K562 (cell line): ENCODE measurements at regions not wholly inside any gene's neighbourhood (a gene's known extent, or its start where the extent isn't known, plus 50 kb on each side); places are given as distances from the start of the nearest gene placed in this dataset.

Source experiments
- CBX3 ChIP-seq, 2 experiments: IDR thresholded peaks; 1 replicate in 1 of 2; 2 replicates in 1 of 2; pipeline ENCODE4 v1.6.1; 2012; ENCODE audit warnings: inconsistent platforms in 2 of 2, low read length in 2 of 2, borderline replicate concordance in 1 of 2, control low read depth in 1 of 2
- CHD2 ChIP-seq: IDR thresholded peaks from 2 replicates; pipeline ENCODE4 v1.6.1; 2011; ENCODE audit warnings: low read depth, low read length
- POLR2G ChIP-seq: fragments of 200-400 bp; formaldehyde crosslinking; IDR thresholded peaks from 2 replicates; pipeline ENCODE4 v1.6.1; 2017; ENCODE audit warnings: low read depth, mild to moderate bottlenecking, antibody characterized with exemption, low read length, moderate library complexity
- ZNF3 ChIP-seq: fragments of 250-450 bp; sonication (Bioruptor Pico); IDR thresholded peaks from 2 replicates; pipeline ENCODE4 v1.5.0; 2021; ENCODE audit warnings: mild to moderate bottlenecking, moderate library complexity
- TF ChIP-seq, protein P1 (sequence below), 2 experiments: fragments of 450-650 bp in 1 of 2; sonication (generic) in 1 of 2; formaldehyde crosslinking in 1 of 2; IDR thresholded peaks; 2 replicates each; pipeline versions ENCODE4 v1.7.1 to v1.9.0; 2016 to 2022; ENCODE audit warnings: inconsistent platforms in 1 of 2, mild to moderate bottlenecking in 1 of 2, missing genetic modification reagents in 1 of 2

DNA sequence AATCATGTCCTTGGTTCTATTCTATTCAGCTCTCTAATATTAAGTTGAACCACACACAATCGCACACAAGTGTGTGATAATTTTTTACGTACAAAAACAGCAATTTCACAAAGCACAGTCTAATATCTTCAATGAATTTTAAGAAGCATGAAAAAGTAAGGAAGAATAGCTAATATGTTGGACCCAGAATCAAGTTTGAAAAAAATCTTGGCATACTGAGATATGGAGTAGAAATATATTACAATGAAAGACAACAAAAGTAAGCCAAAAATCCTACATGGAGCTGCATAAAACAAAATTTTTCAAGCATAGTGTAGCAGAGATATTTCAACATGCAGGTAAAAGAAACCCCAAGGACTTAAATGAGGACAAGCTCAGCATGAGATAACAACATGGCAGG, 219.1 kb upstream of the RND3 start (continued):
- TF ChIP-seq, protein P1, sequence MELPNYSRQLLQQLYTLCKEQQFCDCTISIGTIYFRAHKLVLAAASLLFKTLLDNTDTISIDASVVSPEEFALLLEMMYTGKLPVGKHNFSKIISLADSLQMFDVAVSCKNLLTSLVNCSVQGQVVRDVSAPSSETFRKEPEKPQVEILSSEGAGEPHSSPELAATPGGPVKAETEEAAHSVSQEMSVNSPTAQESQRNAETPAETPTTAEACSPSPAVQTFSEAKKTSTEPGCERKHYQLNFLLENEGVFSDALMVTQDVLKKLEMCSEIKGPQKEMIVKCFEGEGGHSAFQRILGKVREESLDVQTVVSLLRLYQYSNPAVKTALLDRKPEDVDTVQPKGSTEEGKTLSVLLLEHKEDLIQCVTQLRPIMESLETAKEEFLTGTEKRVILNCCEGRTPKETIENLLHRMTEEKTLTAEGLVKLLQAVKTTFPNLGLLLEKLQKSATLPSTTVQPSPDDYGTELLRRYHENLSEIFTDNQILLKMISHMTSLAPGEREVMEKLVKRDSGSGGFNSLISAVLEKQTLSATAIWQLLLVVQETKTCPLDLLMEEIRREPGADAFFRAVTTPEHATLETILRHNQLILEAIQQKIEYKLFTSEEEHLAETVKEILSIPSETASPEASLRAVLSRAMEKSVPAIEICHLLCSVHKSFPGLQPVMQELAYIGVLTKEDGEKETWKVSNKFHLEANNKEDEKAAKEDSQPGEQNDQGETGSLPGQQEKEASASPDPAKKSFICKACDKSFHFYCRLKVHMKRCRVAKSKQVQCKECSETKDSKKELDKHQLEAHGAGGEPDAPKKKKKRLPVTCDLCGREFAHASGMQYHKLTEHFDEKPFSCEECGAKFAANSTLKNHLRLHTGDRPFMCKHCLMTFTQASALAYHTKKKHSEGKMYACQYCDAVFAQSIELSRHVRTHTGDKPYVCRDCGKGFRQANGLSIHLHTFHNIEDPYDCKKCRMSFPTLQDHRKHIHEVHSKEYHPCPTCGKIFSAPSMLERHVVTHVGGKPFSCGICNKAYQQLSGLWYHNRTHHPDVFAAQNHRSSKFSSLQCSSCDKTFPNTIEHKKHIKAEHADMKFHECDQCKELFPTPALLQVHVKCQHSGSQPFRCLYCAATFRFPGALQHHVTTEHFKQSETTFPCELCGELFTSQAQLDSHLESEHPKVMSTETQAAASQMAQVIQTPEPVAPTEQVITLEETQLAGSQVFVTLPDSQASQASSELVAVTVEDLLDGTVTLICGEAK (IDR thresholded peaks at IDR 0.05), result no peak
- TF ChIP-seq, protein P1 (CRISPR knock-in tag; IDR thresholded peaks at IDR 0.05), result no peak
- TF ChIP-seq ZNF3 (CRISPR knock-in tag) (no peak), CHD2 (no peak), CBX3 (IDR thresholded peaks at IDR 0.05; ENCODE audit: borderline replicate concordance in 1 of 2, low read length in 2 of 2) (no peak), POLR2G (no peak)
